ENCODE measurements at regions not wholly inside any gene's neighbourhood (a gene's known extent, or its start where the extent isn't known, plus 50 kb on each side); places are given as distances from the start of the nearest gene placed in this dataset.
"Not testable (repeated sequence)": the region's sequence is repeated elsewhere in the genome, so short reads cannot be mapped to it uniquely, and the experiment has no call there.

DNA sequence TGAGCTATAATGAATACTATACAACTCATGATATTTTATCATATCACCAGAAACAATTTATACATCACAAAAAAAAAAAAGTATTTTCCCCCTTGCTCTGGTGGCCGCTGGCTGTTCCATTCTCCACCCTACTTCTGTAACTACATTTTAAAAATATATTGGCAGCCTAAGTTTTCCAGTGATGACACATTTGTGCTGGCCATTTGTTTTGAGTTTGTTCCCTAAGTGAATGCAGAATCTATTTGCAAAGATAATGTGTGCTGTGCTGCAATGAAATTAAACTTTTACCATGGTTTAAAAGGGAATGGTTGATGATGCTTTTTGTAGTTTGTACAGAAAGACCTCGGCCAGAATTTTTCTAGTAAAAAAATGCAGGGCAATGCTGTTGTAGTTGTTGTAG, 1092.8 kb downstream of the TMTC2 start:
- DNase-seq = no peak

DNA sequence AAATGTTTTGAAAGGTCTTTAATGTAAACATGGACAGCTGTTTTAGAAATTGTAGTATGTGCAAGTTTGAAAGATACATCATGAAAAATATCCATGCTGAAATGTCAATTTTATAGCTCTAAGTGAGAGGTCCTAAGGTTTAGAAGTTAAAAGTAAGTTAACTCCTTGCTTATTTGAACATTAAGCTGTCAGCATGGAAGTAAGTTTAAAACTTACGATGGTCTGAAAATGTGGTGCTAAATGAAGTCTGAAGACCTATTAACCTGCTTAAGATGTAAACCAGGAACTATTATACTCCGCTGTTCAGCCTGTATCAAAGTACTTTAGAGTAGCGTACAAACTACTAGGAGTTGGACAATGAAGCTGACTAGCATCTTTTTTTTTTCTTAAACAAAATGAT, 1082.4 kb downstream of the TMTC2 start:
- no peak for DNase-seq

DNA sequence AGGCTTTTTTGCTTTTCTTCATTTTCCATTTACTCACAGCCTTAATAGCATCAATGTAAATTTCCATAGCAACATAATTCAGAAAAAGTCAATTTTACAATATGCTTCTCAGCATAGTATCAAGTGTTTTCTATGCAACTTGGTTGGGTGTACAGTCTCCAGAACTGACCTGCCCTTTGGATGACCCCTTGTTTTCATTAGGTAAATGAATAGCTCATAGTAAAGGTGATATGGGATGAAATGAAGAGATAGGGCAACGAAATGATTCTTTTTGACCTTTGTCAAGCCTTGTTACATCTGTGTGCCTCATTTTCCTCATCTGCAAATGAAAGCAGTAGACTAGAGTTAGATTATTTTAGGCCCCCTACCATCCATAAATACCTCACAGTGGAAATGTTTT, 1081.0 kb downstream of the TMTC2 start:
- DNase-seq = no peak

DNA sequence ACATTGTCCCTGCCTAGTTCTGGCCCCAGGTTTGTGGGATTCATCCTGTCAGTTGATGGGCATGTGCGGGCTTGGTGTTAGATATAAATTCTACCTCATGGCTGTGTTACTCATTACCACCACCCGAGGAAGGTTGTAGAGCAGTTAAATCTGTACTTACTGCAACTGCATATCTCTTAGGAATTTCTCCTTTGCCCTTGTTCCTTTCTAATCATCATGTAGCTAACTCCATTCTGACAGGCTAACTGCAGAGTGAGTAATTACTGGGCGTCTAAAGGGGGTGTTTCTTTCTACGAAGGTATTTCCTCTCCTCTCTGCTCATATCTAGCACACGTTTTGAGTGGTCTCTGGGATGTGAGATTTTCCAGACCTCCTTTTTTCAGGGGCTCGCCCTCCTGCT, 1076.7 kb downstream of the TMTC2 start:
- no peak for DNase-seq

DNA sequence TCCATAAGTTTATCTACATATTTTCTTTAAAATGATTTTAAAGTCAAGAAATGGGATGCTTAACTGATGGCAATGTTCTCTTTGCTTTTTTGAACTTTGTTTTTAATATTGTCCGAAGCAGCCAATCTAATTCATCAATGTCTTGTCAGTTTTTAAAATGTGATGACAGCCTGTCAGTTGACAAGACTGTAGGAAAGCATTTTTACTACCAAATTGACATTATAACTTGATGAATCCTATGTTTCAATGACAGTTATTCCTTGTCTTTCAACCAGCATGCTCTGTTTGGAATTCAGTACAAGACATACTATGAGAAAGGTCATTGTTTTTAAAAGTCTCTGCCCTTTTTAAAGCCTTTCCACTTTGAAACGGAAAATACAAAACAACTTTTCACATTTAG, 1073.2 kb downstream of the TMTC2 start:
- DNase-seq = no peak

DNA sequence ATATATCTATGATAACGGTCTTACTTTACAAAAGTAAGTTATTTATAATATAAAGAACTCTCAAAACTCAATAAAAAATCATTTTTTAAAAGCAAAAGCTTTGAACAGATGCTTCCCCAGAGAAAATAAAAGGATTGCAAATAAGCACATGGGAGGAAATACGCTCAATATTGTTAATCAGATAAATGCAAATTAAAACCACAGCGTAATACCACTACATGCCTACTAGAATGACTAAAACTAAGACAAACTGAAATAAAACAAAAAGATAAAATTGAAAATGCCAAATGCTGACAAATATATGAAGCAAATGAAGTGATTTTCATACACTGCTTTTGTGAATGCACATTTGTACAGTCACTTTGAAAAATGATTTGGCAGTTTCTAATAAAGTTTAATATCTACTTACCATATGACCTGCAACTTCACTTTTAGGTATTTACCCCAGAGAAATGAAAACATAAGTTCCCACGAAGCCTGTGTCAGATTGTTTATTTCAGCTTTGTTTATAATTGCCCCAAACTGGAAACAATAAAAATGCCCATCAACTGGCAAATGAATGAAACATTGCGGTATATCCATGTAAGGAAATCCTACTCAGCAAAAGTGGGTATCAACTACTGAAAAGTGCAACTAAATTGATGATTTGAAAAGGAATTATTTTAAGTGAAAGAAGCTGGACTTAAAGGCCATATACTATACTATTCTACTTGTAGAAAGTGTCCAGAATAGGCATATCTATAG, 1072.4 kb downstream of the TMTC2 start:
- no peak for DNase-seq

DNA sequence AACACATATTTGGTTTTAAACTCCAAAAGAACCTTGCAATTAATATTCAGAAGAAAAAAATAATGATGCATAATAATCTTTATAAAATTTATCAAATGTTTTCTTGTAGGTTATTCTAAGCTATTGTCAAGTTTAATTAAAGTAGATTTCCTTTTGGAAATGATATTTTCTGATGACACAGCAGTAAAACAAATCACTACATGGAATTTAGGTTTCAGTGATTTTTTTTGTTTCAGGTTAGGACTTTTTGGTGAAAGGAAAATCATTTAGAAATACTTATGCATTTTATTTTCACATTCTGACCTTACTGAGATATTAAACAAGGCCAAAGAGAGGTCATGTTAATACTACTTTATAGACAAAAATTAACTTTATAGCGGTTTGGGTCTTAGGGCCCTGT, 1067.2 kb downstream of the TMTC2 start:
- no peak for DNase-seq

DNA sequence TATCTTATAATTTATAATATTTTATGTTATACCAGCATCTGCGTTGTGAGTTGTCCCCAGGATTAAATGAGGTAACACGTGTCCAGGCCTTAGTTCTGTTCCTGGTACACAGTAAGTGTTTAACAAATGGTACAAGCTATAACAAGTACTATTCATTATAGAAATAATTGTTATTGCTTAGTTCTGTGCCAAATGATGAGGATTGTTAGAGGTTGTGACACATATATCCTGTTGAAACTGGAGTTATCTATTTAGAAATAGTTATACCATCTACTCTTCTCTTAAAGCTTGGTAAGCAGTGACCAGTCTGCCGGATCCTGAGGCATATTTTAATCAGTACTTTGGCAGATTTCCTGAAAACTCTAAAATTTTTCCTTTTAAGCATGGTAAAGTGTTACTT, 1066.5 kb downstream of the TMTC2 start:
- DNase-seq = no peak

DNA sequence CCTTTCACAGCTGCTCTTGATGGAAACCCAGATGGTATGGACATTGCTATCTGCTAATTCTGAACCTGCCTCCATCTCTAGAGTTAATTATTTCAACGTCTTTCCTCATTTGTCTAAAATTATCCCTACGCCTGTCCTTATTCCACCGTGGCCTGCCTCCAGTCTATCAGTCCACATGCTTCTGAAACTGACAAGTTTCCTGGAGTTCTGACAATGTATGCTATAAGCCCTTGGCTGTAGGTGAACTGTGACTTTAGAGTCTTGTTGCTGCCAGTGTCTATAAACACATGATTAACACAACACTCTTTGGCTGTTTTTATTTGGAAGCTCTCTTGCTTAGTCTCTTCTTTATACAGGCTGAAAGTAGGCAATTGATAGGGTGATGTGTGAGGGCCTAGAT, 1052.9 kb downstream of the TMTC2 start:
- no peak for DNase-seq

DNA sequence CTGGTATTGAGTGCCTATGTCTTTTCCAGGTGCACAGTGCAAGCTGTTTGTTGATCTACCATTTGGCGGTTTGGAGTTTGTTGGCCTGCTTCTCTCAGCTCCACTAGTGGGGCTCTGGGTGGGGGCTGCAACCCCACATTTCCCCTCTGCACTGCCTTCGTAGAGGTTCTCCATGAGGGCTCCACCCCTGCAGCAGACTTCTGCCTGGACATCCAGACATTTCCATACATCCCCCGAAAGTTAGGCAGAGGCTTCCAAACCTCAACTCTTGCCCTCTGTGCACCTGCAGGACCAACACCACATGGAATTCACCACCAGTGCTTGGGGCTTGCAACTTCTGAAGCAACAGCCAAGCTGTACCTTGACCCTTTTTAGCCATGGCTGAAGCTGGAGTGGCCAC, 1024.1 kb downstream of the TMTC2 start:
- DNase-seq = no peak

DNA sequence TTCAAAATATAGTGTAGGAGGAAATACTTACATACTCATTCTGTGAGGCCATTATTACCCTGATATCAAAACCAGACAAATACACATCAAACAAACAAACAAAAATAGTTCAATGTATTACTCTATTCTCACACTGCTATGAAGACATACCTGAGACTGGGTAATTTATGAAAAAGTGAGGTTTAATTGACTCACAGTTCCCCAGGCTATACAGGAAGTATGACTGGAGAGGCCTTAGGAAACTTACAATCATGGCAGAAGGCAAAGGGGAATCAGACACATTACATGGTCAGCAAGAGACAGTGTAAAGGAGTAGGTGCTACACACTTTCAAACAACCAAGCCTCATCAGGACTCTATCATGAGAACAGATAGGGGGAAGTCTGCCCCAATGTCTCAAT, 1023.2 kb downstream of the TMTC2 start:
- no peak for DNase-seq

DNA sequence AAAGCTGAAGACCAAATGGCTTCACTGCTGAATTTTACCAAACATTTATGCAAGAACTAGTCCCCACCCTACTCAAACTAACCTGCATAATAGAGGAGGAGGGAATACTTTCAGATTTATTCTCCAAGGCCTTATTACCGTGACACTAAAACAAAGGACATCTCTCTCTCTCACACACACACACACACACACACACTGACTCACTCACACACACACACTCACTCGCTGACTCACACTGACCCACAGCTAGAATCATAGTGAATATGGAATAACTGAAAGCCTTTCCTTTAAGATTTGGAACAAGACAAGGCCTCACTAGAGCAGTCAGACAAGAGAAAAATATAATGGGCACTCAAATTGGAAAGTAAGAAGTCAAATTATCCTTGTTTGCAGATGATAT, 1014.1 kb downstream of the TMTC2 start:
- DNase-seq = no peak

DNA sequence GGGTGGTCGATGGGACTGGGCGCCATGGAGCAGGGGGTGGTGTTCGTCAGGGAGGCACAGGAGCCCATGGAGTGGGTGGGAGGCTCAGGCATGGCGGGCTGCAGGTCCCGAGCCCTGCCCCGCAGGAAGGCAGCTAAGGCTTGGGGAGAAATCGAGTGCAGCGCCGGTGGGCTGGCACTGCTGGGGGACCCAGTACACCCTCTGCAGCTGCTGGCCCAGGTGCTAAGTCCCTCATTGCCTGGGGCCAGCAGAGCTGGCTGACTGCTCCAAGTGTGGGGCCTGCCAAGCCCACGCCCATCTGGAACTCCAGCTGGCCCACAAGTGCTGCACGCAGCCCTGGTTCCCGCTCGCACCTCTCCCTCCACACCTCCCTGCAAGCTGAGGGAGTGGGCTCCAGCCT, 1009.6 kb downstream of the TMTC2 start:
- not testable (repeated sequence) for DNase-seq

DNA sequence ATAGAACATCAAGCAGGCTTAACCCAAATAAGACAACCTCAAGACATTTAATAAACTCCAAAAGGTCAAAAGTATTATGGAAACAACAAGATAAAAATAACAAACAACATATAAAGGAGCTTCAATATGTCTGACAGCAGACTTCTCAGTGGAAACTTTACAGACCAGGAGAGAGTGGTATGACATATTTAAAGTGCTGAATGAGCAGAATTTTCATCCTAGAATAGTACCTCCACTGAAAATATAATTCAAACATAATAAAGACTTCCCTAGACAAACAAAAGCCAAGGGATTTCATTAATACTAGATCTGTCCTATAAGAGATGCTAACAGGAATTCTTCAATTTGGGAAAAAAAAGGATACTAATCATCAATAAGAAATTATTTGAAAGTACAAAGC, 1005.0 kb downstream of the TMTC2 start:
- no peak for DNase-seq

DNA sequence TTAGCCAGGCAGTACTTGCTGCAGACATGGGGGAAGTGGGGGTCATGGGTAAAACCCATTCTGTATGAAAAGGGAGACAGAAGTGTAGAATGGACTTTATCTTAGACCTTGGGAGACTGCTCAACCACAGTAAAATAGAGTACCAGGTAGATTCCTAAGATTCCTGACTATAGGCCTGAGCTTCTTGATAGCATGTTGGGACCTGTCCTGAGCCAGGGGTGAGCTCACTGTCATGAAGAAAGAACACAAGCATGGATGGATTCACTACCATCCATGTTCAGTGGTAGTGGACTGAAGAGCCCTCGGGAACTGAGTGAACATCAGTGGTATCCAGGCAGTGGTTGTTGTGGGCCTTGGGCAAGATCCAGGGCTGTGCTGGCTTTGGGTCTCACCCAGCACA, 1003.8 kb downstream of the TMTC2 start:
- no peak for DNase-seq

DNA sequence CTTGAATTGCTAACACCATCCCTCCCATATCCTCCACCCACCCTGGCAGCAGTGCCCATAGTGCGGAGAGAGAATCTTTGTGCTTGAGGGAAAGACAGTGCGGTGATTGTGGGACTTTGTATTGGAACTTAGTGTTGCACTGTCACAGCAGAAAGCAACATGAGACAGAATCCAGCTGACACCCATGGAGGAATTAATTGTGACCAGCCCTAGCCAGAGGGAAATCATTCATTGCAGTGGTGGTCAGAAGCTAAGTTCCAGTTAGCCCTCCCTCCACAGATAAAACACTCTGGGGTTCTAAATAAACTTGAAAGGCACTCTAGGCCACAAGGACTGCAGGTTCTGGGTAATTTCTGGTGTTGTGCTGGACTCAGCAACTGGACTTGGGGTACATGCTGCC, 1002.6 kb downstream of the TMTC2 start:
- no peak for DNase-seq

DNA sequence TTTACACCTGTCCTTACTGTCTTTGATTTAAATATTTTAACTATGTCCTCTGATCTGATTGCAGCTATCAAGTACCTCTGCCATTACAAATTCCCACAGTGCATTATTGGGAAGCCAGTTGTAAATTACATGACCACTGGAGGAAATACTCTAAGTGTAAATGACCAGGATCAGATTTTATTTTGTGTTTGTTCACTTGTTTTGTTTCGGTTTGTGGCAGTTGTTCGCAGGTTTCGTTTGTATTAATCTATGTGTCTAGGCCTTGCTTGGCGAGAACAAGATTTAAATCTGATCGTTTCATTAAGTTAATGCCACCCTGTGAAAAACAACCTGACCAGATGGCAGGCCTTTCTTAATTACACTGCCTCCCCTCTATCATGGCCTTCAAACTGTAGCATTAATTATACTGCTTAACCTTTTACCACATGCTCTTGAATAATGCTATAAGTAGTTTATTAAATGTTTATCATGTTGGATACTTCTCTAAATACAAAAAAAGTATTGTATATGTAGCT, 990.1 kb downstream of the TMTC2 start:
- DNase-seq = no peak

DNA sequence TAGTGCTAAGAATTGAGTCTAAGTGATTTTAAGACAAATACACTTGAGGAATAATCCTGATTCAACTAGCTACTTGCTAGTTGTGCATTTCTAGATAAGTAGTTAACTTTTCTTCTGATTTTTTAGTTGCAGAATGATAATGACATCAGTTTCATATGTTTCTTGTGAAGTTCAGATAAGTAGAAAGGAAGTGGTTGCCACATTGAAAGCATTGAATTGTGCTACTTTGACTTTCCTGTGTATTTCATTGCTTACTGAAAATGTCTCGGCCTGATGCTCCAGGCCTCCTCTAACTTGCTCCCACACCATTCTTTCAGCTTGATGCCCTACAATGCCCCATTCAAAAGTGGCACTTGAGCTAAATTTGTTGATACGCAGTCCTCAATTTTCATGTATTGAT, 980.0 kb downstream of the TMTC2 start:
- DNase-seq = no peak

DNA sequence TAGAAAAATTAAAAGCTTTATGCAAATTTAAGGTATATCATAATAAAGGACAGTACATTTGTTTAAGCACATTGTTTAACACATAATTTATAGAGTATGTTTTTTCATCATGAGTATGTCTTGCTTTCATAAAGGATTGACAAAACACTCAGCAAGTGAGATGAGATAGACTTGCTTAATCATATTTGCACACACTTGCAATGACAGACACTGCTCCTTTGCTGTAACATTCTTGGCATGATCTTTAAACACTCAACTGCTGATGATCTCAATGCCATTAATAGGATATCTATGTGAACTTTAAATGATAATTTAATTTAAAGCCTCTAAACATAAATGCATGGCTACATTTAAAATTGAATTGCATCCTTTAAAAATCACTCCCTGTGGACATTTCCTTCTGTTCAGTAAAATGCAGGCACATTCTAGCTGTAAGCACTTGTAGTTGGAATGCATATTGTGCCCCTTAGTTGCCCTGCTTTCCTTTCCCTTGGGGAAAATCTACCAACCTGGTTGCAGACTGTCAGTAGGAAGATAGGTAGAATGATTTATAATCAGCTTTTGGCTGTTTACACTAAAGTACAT, 979.0 kb downstream of the TMTC2 start:
- DNase-seq = no peak

DNA sequence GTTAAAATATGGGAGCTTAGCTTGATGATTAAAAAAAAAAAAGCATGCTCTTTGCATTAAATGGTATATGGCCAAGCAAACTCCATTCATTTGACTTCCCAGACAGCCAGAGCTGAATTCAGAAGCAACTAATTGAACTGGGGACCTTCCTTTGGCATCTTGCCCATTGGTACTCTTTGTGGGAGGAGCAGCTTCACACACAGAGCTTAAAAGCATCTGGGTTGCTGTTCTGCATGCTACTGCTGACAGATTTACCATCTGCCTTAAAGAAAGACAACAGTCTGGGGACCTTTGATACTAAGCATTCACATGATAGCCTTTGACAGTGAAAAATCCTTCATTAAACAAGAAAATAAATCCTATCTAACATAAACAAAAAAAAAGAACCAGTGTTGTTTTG, 977.9 kb downstream of the TMTC2 start:
- DNase-seq = no peak

DNA sequence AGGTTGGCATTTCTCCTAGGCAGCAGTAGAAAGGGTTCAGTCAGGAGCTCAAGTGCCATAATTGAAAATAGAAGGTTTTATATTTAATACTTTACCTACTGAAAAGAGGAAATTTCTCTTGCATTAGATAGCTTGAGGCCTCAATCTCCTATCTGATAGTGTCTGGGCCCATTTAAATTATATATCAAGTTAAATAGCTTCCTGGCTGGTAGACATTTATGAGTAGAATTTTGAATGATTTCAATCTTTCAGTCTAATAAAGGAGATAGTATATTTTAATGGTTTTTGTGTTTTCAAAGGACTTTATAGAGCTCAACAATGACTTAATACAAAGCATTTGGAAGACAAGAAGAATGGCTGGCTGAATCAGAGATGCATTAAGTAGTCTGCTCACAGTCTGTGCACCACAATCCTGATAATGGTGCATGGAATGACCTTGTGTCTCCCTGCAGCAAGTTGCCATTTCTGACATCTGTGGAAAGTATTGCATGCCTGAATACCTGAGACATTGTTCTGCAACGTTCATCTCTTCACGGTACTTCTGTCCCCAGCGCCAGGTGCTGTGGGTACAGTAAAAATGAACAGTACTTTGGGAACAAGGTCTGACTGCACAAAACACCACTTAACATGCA, 974.1 kb downstream of the TMTC2 start:
- DNase-seq = no peak

DNA sequence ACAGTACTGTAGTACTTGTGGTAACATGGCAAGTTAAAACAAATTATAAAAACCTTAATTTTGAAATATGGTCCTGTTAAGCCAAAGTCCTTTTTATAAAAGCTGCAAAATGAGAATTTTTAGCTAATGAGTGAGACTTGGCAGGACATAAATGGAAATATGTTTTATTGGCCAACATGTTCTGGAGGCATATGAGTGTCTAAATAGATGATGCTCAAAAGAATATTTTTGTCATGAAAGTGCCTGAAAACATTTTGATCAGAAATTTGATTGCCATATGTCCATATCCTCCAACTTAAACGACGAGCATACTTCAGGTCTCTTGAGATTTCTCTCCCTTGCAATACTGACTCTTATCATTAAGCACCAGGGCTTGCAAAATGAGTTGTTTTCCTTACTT, 972.6 kb downstream of the TMTC2 start:
- DNase-seq = no peak

DNA sequence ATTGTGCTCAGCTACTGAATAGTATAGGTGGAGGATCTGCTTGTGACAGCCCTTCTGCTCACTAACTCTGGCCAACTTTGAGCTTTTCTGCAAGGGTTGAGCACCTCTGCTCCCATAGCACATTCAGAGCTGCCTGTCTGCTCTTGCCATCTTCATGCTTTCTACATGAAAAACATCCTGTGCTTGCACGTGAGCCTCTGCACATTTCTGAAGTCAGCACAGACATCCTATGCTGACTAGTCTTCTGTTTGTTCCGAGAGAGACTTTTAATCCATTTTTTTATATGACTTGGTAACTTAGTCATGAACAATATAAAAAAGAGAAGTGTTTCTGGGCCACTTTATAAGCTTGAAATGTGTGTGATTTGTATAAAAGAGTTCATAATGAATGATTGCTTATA, 969.3 kb downstream of the TMTC2 start:
- no peak for DNase-seq

DNA sequence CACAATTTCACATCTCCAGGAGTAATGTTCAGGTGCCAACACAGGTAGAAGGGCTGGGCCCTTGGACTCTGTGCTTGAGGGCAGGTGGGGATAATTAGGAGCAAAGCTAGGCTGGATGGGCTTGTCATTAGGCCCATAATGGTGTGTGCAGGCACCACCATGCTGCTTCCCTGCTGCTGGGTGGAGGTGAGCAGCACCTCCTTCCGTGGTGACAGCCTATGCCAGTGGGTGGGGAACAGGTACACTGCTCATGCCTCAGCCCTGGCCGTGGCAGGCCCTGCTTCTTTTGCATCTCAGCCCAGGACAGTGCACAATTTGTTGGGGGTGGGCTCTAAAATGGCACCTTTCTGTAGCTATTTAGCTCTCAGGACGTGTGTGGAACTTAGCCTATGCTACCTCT, 955.5 kb downstream of the TMTC2 start:
- no peak for DNase-seq

DNA sequence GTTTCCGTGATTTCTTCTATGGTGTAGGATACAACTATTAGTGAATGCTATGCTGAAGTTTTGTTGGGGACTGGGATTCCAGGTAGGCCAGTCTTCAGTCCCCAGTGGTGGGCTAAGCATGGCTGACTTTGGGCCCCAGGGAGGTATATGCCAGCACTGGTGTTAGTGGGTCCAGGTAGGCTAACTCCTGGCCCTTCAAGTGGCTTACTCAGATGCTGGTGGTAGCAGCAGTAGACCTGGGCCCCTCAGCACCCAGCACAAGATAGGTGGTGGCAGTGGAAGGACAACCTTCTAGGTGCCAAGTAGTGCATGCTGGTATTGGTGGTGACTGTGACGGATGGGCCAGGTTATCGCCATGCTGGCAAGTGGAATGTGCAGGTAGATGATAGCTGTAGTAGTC, 955.1 kb downstream of the TMTC2 start:
- no peak for DNase-seq
